Lung (tissue), 11 donors: ENCODE measurements at regions not wholly inside any gene's neighbourhood (a gene's known extent, or its start where the extent isn't known, plus 50 kb on each side); places are given as distances from the start of the nearest gene placed in this dataset.

ENCODE experiments used
- ATAC-seq: fragments of 200-7000 bp; cut with Tn5 transposase; one replicate; pipeline ENCODE4 v1.9.1; 2020; ENCODE audit warnings: moderate number of reproducible peaks; ENCODE audit not compliant: insufficient read depth, low FRiP score
- DNase-seq, 3 donors: peaks; one replicate each; pipeline ENCODE4 v3.0.0-alpha.2; 2013 to 2017
- H3K27ac ChIP-seq, 2 donors: one replicate each; pipeline ENCODE4 v1.5.1; 2013; ENCODE audit warnings: mild to moderate bottlenecking in 2 of 2, moderate library complexity in 2 of 2, control low read depth in 1 of 2, inconsistent platforms in 1 of 2, low read depth in 1 of 2, low read length in 1 of 2
- H3K27me3 ChIP-seq, 3 donors: one replicate each; pipeline ENCODE4 v1.5.1; 2013; ENCODE audit warnings: low read length in 2 of 3; ENCODE audit not compliant: control insufficient read depth in 3 of 3, insufficient read depth in 3 of 3
- H3K36me3 ChIP-seq, 4 donors: one replicate each; pipeline ENCODE4 v1.5.1; 2013; ENCODE audit warnings: low read length in 4 of 4, mild to moderate bottlenecking in 1 of 4, moderate library complexity in 1 of 4; ENCODE audit not compliant: control insufficient read depth in 4 of 4, insufficient read depth in 4 of 4
- H3K4me1 ChIP-seq, 5 donors: one replicate each; pipeline ENCODE4 v1.5.1; 2013; ENCODE audit warnings: low read length in 5 of 5, mild to moderate bottlenecking in 2 of 5, moderate library complexity in 1 of 5; ENCODE audit not compliant: control insufficient read depth in 5 of 5, insufficient read depth in 5 of 5
- H3K4me3 ChIP-seq: one replicate; pipeline ENCODE4 v1.5.1; 2013; ENCODE audit warnings: mild to moderate bottlenecking, control low read depth, moderate library complexity
- H3K9ac ChIP-seq, 2 donors: one replicate each; pipeline ENCODE4 v1.5.1; 2013; ENCODE audit warnings: low read length in 2 of 2, control low read depth in 1 of 2; ENCODE audit not compliant: insufficient read depth in 1 of 2
- H3K9me3 ChIP-seq, 4 donors: one replicate each; pipeline ENCODE4 v1.5.1; 2013; ENCODE audit warnings: low read length in 3 of 4, mild to moderate bottlenecking in 1 of 4, moderate library complexity in 1 of 4; ENCODE audit not compliant: control insufficient read depth in 4 of 4, insufficient read depth in 3 of 4
- CTCF ChIP-seq: IDR thresholded peaks from 2 replicates; pipeline ENCODE4 v1.5.1; 2012; ENCODE audit warnings: mild to moderate bottlenecking; ENCODE audit errors: control extremely low read depth, extremely low read depth
- WGBS, 2 donors: extraction: QIAGEN DNeasy Blood & Tissue Kit; methylation state at CpG; one replicate each; pipeline ENCODE4 v1.1.7; 2013; 5-methylcytosine and 5-hydroxymethylcytosine counted together
- donor health status: control.
- donor health status: control.
- donor health status: Bipolar disorder and iron deficiency.
- donor health status: healthy.
- donor health status: DM: yes; HTN: yes; CAD: no.

- H3K4me3 ChIP-seq = no peak overlapping the region
- ATAC-seq (no peak), DNase-seq (peak in 1 of 3 donors; percentile 27)
- H3K9me3 ChIP-seq = no peaks in the 10 kb centered on the region
- H3K27me3 ChIP-seq = no peaks in the 10 kb centered on the region
- WGBS, 2 donors = 79 to 82% methylated on average over 2 of the region's 2 CpGs
- H3K4me1 ChIP-seq = peaks cover under 1 to 12% (median 5%) of the 10 kb centered on the region in 5 donors
- H3K27ac ChIP-seq = no peak overlapping the region
- H3K9ac ChIP-seq = peak overlapping the region in 1 of 2 donors; percentile 40
- TF ChIP-seq CTCF = no peak
- H3K36me3 ChIP-seq = peaks cover 0 to 5% (median 0%) of the 10 kb centered on the region in 4 donors
Measured at GRCh38 chr3:64756398-64756986, 68.7 kb upstream of the ADAMTS9 start.

- DNase-seq = peak in 1 of 3 donors; percentile 53
- H3K9ac ChIP-seq = no peak overlapping the region
- 73 to 77% methylated on average over 6 of the region's 6 CpGs for WGBS, 2 donors
- peaks cover 0 to 5% (median 0%) of the 10 kb centered on the region in 5 donors for H3K4me1 ChIP-seq
- no peaks in the 10 kb centered on the region for H3K27me3 ChIP-seq
- no peak for TF ChIP-seq CTCF
- H3K27ac ChIP-seq = no peak overlapping the region
- no peak overlapping the region for H3K4me3 ChIP-seq
- no peak for ATAC-seq
- no peaks in the 10 kb centered on the region for H3K36me3 ChIP-seq
- H3K9me3 ChIP-seq = no peaks in the 10 kb centered on the region
Measured at GRCh38 chr3:64748244-64748904, 60.6 kb upstream of the ADAMTS9 start.

- TF ChIP-seq CTCF = no peak
- peak; percentile 40 for ATAC-seq
- no peak overlapping the region for H3K9ac ChIP-seq
Measured at GRCh38 chr3:64747679-64748078, 59.9 kb upstream of the ADAMTS9 start.

More at GRCh38 chr3:64747679-64748078, 59.9 kb upstream of the ADAMTS9 start:
- no peaks in the 10 kb centered on the region for H3K27me3 ChIP-seq
- 89 to 93% methylated on average over 4 of the region's 4 CpGs for WGBS, 2 donors
- no peak overlapping the region for H3K27ac ChIP-seq
- H3K36me3 ChIP-seq = no peaks in the 10 kb centered on the region
- DNase-seq = no peak
- no peak overlapping the region for H3K4me3 ChIP-seq
- H3K9me3 ChIP-seq = no peaks in the 10 kb centered on the region
- peaks cover 0 to 5% (median 0%) of the 10 kb centered on the region in 5 donors for H3K4me1 ChIP-seq
